HG03354 (cell line): ENCODE measurements at regions not wholly inside any gene's neighbourhood (a gene's known extent, or its start where the extent isn't known, plus 50 kb on each side); places are given as distances from the start of the nearest gene placed in this dataset.
"Not testable (repeated sequence)": the region's sequence is repeated elsewhere in the genome, so short reads cannot be mapped to it uniquely, and the experiment has no call there.

Experiments
- ATAC-seq: cut with Tn5 transposase; IDR thresholded peaks from one replicate; pipeline ENCODE4 v1.9.1; 2021; ENCODE audit warnings: mild to moderate bottlenecking; ENCODE audit not compliant: unreplicated experiment, poor library complexity, severe bottlenecking

DNA sequence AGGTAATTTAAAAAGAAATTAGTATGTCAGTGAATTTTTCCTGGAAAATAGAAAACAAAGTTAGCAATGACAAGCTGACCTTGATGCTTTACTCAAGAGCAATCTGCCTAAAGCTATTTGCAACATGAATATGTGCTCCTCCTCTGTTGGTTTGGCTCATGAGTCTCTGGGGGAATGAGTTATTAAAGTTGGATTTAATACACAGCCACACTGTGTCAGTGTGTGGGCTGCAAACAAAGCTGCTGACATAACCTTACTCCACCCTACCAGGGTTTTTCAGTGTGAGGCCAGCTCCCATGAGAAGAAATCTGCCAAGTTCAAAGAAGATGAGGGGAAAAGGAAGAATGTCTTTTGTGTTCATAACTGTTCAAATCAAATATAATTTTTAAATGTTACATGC lies 280.5 kb downstream of the TLL1 start:
- no peak for ATAC-seq

DNA sequence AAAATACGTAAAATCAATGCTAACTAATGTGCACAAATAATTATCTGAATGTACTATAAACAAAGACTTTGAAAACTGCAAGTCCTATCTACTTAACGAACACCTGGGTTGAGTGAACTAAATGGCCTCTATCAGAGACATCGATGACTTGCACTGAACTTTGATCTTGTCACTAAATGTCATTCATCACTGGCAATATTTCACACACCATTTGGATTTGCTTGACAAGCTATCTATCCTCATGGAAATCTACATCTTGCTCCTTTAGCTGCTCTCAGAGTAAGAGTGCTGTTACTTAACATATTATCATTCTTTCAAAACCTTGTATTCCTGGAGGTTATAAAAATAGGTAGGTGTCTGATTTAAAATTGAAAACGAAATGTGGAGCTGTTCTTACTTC lies 289.3 kb downstream of the TLL1 start:
- no peak for ATAC-seq

DNA sequence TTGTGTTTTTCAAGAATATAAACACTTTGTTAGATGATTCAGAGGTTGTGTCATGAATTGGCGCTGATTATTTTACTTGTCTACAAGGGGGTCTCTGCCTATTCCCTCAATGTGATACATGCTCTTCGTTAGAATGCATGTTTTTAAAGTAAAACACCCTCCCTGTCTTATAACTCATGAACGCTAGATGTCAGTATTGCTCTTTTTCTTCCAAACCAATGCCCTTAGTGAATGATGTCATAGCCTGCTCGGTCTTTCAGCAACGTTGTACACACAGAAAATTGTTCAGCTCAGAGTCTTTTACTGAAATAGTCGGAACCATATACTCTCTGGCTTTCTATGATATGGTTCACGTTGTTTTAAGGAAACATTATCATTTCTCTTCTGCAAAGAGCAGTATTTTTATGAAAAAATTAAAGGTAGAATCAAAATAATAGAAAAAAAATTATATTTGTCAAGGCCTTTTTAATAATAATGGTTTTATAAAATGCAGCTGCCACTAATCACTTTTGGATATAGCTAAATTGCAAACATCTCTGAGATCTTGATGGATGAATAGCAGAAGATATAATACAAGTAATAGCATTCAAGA lies 292.9 kb downstream of the TLL1 start:
- ATAC-seq = peak; percentile 99

DNA sequence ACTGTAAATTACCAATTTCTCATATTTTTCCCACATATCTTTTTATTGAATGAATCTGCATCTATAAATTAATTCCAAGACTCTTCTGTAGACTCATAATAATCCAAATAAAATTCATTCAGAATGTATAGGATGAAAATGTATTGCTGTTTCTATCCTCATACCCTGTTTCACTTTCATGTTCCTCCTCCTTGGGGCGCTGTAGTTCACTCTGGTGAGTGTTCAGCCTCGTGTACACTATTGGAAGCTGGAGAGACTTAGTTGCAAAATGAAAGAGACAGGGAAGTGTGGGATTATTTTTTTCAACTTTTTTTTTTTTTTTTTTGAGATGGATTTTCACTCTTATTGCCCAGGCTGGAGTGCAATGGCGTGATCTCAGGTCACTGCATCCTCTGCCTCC lies 296.1 kb downstream of the TLL1 start:
- peak; percentile 34 for ATAC-seq

DNA sequence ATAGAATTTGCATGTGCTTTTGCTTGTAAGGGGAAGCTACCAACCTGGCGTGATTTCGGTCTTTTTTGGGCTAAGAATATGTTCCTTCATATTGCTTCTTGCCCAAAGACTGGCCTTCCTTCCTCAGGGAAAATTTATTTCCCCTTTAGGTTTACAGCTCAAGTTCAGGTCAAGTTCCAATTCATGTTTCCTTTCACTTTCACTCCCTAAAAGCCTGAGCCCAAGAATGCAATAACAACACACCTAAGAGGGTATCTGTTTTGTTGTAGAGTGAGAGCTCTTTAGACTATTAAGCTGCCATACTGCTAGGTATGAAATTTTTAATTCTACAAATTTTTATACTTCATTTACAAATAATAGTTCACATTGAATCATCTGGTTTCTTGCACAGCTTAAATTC lies 299.6 kb downstream of the TLL1 start:
- ATAC-seq = no peak

DNA sequence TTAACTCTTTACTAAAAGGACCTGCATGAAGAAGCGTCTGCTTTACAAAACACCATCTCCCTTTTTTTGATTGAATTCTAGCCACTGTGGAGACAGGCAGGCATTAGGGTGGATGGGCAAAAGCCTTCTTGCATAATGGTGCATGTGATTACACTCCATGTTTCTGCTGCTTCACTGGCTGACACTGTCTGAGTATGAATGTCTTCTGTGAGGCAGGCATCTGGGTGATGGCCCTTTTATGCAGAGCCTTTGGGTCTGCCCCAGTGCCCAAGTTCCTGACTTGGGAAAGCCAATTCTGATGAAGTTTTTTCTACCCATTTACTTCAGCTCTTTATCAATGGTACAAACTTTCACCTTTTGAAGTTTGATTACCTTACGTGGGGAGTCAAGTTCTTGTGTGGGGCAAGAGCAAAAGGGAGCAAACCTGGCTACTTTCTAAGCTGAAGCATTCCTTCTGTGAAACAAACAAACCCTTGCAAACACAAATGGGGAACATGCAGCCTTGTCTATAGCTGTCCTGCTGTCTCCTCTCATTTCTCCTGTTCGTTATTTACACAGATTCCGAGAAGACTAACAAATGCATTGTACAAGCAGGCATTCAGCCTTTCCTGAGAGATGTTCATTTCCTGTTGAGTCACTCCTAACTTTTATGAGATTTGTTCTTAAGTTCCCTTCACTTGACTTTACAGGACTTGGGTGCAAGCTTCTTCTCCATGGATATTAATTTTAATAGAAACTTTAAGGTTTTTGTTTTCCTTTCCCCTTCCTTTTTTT lies 301.9 kb downstream of the TLL1 start:
- ATAC-seq = no peak

DNA sequence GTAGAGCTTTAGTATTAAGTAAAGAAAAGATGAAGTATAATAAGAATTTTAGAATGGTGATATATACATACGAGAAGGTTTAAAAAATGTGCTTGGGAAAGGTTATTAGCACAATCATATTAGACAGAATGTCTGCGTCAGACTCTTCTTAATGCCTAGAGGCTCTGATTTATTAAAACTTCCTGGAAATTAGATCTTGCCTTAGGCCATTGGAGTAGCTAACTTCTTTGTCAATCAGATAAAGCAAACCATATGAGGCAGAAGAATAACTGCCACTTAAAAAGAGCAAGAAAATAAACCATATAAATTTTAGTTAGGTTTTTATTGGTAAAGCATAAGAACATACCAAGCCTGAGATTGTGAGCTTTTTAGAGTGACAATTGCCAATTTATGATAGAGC lies 309.1 kb downstream of the TLL1 start:
- no peak for ATAC-seq

DNA sequence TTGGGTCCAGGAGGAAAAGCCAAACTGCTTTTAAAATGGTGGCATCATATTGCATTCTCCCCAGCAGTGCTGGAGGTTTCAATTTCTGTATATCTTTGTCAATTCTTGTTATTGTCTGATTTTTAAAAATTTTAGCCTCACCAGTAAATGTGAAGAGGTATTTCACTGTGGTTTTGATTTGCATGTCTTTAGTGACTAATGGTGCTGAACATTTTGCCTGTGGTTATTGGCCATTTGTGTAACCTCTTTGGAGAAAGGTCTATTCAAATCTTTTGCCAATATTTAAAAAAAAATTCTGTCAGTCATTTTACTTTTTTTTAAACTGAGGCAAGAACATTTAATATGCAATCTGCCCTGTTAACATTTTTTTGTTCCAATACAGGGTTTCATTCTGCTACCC lies 322.1 kb downstream of the TLL1 start:
- no peak for ATAC-seq

DNA sequence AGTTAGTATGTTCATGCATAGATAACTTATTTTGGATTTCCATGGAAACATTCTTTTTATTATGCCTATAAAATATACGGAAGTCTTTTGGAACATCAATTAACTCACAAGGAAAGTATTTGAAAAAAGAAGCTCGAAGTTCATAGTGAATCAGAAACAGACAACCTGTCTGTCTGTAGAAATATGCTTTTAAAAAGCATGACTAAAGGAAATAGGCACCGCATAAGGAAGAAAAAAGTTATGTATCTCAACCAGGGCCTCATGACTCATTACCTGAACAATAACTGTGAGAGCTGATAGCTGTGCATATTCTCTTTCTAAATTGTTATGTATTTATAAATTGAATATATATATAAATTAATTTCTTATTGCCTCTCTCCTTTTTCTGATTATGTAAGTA lies 324.1 kb downstream of the TLL1 start:
- no peak for ATAC-seq

DNA sequence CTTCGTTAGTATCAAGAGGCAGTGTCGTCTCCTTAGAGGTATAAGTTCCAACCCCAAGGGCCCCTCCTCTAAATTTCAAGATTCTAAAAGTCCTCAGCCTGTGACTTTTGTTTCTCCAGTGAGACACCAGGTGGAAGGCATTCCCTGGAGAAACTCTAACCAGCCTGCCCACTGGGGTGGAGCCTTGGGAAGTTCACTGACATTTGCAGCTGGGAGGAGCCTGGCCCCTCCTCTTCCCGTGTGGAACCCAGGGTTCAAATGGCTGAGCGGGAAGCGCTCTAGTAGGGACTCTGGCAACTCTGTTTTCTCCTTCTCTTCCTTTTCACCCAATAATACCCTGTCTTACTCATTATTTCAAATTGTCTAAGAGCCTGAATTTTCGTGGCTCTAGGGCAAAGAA lies 325.0 kb downstream of the TLL1 start:
- ATAC-seq = no peak

DNA sequence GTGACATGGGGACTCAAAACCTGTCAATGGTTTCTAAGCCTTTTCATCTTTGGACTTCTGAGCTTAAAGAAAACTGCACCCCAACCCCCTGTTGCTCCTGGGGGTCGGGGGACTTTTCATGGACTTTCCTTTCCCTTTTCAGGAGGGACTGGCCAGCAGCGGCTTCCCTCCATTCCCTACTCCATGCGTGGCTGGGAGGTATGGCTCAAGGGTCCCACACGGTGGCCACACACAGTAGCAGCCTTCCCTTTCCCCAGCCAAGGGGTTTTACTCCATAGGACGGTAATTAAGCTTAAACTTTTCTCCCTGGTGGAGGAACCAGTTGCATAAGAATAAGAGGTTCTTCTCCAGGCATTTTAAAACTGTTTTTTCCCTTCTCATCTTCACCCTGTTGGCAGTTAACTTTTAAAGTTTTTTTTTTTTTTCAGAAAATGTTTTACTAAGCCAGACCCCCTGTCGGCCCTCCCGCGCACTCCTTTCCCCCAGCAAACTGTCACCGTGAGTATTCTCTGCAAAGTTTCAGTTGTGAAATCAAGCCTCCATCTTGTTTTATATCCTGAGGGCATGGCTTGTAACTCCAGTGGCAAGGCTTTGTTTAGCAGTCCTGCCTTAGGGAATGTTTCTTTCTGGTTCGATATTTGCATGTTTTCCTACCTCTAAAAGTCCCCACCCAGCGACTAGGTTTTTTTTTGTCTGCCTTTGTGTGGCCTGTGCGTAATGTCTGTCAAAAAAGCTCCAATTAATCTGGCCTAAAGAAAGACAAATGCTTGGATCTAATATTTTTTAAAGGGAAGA lies 325.7 kb downstream of the TLL1 start:
- no peak for ATAC-seq

DNA sequence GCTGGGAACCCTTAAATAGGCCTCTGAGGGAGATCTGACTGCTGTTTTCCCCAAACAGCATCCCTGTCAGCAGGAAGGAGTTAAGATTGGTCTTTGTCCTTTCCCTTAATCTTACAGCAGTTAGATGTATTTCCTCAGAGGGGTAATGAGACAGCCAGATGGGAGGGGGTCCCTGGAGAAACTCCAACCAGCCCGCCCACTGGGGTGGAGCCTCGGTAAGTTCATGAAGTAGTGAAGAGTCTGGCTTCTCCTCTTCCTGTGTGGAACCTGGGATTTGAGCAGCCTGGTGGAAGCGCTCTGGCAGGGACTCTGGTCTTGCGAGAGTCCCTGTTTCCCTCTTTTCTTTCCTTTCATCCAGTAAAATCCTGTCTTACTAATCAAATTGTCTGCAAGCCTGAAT lies 330.0 kb downstream of the TLL1 start:
- ATAC-seq = no peak

DNA sequence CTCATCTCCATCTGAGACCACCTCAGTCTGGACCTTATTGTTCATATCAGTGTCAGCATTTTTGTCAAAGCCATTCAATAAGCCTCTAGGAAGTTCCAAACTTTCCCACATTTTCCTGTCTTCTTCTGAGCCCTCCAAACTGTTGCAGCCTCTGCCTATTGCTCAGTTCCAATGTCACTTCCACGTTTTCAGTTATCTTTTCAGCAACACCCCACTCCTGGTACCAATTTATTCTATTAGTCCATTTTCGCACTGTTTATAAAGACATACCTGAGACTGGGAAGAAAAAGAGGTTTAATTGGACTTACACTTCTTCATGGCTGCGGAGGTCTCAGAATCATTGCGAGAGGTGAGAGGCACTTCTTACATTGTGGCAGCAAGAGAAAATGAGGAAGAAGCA lies 339.3 kb downstream of the TLL1 start:
- ATAC-seq = not testable (repeated sequence)

DNA sequence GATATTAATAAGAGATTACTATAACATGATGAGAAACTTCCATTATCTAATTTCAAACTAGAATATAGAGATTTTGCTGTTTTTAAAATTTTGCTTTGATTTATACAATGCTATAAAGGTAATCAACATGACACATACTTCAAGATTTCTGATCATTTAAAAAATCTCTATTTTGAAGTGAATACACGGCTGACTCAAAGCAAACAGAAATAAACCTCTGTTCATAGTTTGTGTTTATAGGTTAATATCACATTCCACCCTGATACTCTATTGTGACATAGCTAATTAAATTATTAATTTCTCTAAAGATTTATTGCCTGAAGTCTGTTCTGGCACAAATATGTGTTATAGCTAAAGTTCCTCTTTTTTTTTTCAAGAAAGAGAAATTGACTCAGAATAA lies 349.2 kb downstream of the TLL1 start:
- ATAC-seq = no peak

DNA sequence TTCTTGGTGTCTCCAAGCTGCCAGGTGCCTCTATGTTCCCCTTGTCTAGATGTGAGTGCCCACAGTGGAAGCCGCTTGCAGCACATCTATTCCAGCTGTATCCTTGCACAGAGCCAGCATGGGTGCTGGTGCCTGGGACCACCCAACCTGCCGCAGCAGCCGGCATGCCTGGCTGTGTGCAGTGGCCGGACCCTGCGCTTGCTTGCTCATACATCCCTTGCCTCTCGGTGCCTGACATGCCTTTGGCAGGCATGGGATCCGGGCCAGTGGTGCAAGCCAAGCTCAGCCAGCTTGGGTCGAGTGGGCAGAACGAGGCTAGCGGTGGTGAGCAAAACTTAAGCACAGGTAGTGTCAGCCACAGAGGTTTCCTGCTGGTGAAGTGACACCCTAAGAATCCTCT lies 355.1 kb downstream of the TLL1 start:
- no peak for ATAC-seq

DNA sequence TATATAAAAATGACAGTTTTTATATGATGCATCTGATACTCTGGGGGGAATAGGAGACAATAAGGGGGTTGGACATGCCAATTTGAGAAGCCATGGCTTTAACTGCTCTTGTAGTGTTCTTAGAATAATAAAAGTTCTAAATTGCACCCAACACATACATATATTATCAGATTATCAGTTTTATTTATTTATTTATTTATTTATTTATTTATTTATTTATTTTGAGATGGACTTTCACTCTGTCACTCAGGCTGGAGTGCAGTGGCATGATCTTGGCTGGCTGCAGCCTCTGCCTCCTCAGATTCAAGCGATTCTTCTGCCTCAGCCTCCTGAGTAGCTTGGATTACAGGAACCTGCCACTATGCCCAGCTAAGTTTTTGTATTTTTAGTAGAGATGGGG lies 356.8 kb downstream of the TLL1 start:
- ATAC-seq = no peak

DNA sequence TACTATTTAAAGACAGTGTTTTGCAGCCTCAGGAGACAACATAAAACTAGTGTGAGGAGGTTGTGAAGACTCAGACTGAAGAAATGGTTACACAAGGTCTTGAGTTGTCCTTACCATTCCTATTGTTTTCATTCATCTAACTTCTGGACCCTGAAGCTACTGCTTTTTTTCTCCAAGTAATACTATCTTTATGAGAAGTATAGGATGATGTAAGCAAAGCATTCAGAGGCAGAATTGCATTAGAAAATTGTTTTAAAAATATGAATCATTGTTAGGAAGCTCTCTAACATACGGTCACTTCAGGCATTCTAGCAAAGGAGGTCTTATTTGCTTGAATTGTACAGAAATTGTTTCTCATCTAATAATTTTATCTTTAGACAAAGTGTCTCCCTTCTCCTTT lies 357.8 kb downstream of the TLL1 start:
- ATAC-seq = no peak

DNA sequence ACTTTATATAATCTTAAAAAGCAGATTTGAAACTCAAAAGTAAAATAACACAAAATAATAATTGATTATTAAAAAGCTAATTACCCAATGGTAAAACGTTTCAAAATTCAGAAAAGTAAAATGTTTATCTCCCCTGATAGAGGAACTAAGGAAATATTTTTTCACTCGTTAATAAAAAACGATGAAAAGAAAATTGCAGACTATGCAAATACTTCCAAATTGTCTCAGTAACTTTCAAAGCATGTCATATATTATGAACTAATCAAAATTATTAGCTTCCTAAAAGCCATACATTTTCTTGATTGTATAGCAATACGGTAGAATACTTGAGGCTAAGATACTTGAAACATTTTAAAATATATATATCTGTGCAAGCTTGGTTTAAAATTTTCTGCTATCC lies 366.3 kb downstream of the TLL1 start:
- ATAC-seq = no peak

DNA sequence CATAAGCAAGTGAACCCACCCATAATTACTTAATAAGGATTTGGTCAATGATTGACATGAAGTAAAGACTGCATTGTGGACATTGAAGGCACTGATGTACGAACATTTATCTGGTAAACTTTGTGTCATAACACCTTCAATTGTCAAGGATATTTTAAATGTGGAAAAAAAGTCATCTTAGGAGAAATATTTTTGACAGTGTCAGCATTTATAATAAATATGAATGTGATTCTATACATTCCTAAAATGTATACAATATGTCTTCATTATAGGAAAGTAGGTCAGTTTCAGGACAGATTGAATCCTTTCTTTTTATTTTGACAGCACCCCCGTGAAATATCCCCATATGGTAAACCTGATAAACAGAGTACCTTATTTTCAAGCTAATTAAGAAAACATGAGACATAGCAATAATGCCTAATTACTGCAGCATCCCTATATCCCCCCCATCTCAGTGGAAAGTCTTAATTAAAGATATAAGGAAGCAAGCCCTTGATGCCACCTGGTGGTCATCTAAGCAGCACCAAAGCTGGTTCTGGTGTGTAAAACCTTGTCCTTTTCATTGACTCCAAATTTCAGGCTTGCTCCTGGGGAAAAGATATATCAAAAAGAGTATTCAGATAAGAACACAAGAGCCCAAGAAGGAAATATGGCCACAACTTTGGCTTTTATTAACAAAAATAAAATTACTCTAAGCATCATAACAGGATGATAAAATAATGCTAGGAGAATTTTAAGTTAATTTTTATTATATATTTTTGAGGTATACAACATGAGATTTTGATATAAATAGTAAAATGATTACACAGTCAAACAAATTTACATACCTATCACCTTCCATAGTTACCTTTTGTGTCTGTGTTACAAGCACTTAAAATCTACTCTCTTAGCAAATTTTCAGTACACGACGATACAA lies 379.7 kb downstream of the TLL1 start:
- ATAC-seq = no peak

DNA sequence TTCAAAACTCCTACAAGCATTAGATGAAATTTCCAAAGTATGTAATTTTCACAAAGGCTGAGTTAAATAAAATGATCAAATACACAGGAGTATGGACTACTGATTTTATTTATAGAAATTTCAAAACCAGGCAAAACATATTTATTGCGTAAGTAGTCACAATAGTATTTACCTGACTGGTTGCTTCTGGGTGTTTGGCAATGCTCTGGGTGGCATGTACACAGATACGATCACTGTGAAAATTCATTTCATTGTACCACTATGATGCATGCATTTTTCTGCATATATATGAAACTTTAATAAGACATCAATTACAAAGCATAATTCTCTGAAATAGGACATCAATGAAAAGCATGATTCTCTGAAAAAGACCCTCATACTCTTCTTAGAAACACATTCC lies 384.2 kb downstream of the TLL1 start:
- no peak for ATAC-seq
